ENCODE measurements at regions not wholly inside any gene's neighbourhood (a gene's known extent, or its start where the extent isn't known, plus 50 kb on each side); places are given as distances from the start of the nearest gene placed in this dataset.
A peak's percentile ranks its signal among the peaks of the same experiment; 100 is the strongest.

GRCh38 chr6:40762981-40763380 is 175.8 kb upstream of the LRFN2 start:
- no peak overlapping the region for H3K4me3 ChIP-seq (ENCODE audit: low read depth, low read length)
- DNase-seq (ENCODE audit: low read depth): no peak
- no peak for TF ChIP-seq CTCF (conservative IDR thresholded peaks at IDR 0.05; ENCODE audit: low read depth, low read length)

DNA sequence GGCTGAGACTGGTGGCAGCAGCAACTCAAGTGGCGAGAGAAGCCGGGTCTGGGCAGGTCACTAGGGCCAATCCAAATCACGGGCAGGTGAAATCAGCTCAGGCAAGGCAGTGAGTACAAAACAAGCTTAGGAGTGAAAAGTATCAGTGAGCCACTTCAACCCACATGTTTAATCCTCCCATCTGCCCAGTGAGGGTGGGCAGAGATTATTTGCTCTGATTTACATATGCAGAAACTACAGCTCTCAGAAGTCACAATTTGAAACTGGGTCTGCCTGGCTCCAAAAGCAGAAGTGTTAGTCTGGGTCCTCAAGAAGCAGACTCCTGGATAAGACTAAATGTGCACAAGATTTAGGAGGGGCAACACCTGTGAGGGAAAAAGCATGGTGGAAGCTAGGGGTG is 173.7 kb upstream of the LRFN2 start:
- no peak for TF ChIP-seq CTCF (conservative IDR thresholded peaks at IDR 0.05; ENCODE audit: low read depth, low read length)
- DNase-seq (ENCODE audit: low read depth): no peak

DNA sequence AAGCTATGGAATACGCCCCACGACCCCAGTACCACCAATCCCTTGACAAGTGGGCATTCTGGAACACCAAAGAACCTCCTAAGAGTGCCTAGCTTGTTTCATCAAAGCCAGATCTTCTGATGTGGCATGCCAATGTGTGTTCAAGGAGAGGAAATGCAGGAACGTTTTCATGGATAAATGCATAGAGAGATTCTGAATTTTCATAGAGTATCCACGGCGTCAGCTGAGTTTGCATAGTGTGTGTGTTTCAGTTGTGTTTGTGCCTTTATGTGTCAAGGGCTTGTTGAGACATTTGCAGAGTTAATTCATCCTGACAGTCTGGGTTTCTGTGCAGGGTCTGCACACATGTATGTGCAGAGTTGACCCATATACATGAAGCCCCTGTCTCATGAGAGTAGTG is 172.7 kb upstream of the LRFN2 start:
- TF ChIP-seq CTCF (conservative IDR thresholded peaks at IDR 0.05; ENCODE audit: low read depth, low read length): no peak
- DNase-seq (ENCODE audit: low read depth): no peak

More for the DNA sequence above, 173.7 kb upstream of the LRFN2 start:
- no peak overlapping the region for H3K4me3 ChIP-seq (ENCODE audit: low read depth, low read length)

GRCh38 chr6:40759264-40759663 is 172.1 kb upstream of the LRFN2 start:
- DNase-seq (ENCODE audit: low read depth): no peak
- no peak for TF ChIP-seq CTCF (conservative IDR thresholded peaks at IDR 0.05; ENCODE audit: low read depth, low read length)
- no peak overlapping the region for H3K4me3 ChIP-seq (ENCODE audit: low read depth, low read length)

More for the DNA sequence above, 172.7 kb upstream of the LRFN2 start:
- no peak overlapping the region for H3K4me3 ChIP-seq (ENCODE audit: low read depth, low read length)

GRCh38 chr6:40755749-40756452 is 168.7 kb upstream of the LRFN2 start:
- no peak for DNase-seq (ENCODE audit: low read depth)
- no peak overlapping the region for H3K4me3 ChIP-seq (ENCODE audit: low read depth, low read length)
- no peak for TF ChIP-seq CTCF (conservative IDR thresholded peaks at IDR 0.05; ENCODE audit: low read depth, low read length)

DNA sequence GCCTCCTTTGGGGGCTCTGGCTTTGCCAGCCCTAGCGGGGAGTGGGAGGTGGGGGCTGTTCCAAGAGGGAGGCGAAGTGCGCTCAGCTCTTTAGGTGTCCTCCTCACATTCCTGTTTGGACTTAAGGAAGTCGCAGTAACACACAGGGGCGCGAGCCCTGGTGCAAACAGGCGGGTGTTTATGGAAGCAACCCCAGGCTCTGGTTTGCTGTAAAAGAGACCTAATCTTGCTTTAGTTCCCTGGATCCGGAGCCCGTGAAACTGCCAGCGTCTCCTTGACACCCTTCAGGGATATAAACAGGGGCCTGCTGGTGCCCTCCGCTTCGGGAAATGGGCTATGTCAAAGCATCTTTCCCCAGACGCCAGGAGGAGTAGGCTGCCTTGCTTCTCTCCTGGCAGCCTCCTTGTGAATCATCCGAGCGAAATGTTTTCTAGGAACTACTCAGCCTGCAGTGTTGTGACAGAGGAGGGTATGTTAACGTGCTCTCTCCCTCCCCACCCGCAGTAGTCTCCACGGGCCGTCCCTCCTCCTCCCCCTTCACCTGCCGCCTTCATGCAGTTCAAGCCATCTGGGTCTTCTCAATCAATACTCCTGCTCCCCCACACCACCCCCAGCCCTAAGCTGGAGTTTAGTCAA is 168.0 kb upstream of the LRFN2 start:
- no peak for DNase-seq (ENCODE audit: low read depth)
- no peak overlapping the region for H3K4me3 ChIP-seq (ENCODE audit: low read depth, low read length)
- peak; percentile 33 for TF ChIP-seq CTCF (conservative IDR thresholded peaks at IDR 0.05; ENCODE audit: low read depth, low read length)
